Right ventricle myocardium inferior (tissue), 1 donor: ENCODE measurements at regions not wholly inside any gene's neighbourhood (a gene's known extent, or its start where the extent isn't known, plus 50 kb on each side); places are given as distances from the start of the nearest gene placed in this dataset.
"Not testable (repeated sequence)": the region's sequence is repeated elsewhere in the genome, so short reads cannot be mapped to it uniquely, and the experiment has no call there.

Experiments used
- ATAC-seq: fragments of 200-7000 bp; cut with Tn5 transposase; one replicate; pipeline ENCODE4 v1.9.1; 2020; ENCODE audit warnings: mild to moderate bottlenecking, moderate library complexity
- DNase-seq: peaks from one replicate; pipeline ENCODE4 v3.0.0; 2021; ENCODE audit errors: missing footprints
- intact Hi-C: fragments of 100-400 bp; cut with DNase I; formaldehyde crosslinking; loops from one replicate; pipeline ENCODE4 v1.11.0; 2022
- donor health status: DM: no; HTN: yes; CAD: no; lungs with severe emphysema.

DNA sequence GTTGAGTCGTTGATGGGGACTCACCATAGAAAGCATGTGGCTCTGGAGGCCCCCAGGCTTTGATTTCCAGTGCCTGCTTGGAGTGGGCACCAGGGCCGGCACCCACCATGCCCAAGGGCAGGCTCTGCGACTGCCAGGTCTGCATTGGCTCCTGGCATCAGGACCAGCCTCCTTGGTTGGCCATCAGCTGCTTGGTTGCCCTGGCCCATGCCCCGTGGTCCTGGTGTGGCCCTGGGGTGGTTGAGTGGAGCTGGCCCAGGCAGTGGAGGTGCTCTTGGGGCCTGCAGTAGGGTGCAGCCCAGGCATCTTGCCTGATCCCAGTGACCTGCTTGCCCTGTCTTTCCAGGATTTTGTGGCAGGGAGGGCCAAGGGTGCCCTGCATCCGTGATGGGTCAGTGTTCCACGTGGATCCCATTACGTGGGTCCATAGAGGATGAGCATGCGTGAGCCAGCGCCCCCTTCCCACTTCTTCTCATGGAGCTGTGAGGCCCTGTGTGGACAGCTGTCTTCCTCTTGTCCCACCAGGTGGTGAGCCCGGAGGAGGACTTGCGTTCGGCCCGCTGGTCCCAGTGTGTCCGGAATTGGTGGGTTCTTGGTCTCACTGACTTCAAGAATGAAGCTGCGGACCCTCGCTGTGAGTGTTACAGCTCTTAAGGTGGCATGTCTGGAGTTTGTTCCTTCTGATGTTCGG, 187.0 kb downstream of the UBE3A start:
- intact Hi-C loops: no loop called here
- DNase-seq (no peak), ATAC-seq (no peak)

DNA sequence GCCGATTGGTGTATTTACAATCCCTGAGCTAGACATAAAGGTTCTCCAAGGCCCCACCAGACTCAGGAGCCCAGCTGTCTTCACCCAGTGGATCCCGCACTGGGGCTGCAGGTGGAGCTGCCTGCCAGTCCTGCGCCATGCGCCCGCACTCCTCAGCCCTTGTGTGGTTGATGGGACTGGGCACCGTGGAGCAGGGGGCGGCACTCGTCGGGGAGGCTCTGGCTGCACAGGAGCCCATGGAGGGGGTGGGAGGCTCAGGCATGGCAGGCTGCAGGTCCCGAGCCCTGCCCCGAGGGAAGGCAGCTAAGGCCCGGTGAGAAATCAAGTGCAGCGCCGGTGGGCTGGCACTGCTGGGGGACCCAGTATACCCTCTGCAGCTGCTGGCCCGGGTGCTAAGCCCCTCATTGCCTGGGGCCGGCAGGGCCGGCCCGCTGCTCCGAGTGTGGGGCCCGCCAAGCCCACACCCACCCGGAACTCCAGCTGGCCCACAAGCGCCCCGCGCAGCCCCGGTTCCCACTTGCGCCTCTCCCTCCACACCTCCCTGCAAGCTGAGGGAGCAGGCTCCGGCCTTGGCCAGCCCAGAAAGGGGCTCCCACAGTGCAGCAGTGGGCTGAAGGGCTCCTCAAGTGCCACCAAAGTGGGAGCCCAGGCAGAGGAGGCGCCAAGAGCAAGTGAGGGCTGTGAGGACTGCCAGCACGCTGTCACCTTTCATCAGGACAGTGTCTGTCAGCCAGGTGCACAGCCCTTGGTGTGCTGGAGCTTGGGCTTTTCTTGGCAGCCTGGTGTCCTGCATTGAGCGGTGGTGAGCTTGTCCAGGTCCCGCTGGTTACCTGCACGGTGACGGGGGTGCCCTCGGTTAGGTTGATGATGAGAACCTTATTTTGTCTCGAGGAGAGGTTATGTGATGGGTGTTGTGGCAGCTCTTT, 185.5 kb downstream of the UBE3A start:
- ATAC-seq, DNase-seq: not testable (repeated sequence)

GRCh38 chr15:25268166-25268565, 170.7 kb downstream of the UBE3A start:
- no peak for DNase-seq
- intact Hi-C loops: no loop called here
- no peak for ATAC-seq

More for the DNA sequence above, 185.5 kb downstream of the UBE3A start:
- intact Hi-C loops: not testable (repeated sequence)
